Loucy (cell line): ENCODE measurements at regions not wholly inside any gene's neighbourhood (a gene's known extent, or its start where the extent isn't known, plus 50 kb on each side); places are given as distances from the start of the nearest gene placed in this dataset.

Source experiments
- H2AFZ ChIP-seq: fragments of 200-600 bp; sonication (generic); 2 replicates; pipeline ENCODE4 v1.6.0; 2016; ENCODE audit warnings: antibody characterized with exemption, mild to moderate bottlenecking, low read length, moderate library complexity
- H3F3A ChIP-seq: fragments of 200-600 bp; 2 replicates; pipeline ENCODE4 v1.6.0; 2016; ENCODE audit warnings: antibody characterized with exemption, low read depth, mild to moderate bottlenecking
- H3K27me3 ChIP-seq: fragments of 200-600 bp; sonication (generic); 2 replicates; pipeline ENCODE4 v1.6.1; 2014; ENCODE audit warnings: low read length, mild to moderate bottlenecking; ENCODE audit not compliant: insufficient read depth, poor library complexity, severe bottlenecking
- H3K36me3 ChIP-seq: fragments of 200-600 bp; sonication (generic); 2 replicates; pipeline ENCODE4 v1.6.1; 2016; ENCODE audit warnings: low read length; ENCODE audit not compliant: insufficient read depth
- H3K4me1 ChIP-seq: fragments of 200-600 bp; sonication (generic); 2 replicates; pipeline ENCODE4 v1.5.1; 2014; ENCODE audit warnings: low read length, mild to moderate bottlenecking; ENCODE audit not compliant: insufficient read depth, poor library complexity, severe bottlenecking
- H3K4me2 ChIP-seq: fragments of 200-600 bp; sonication (generic); 2 replicates; pipeline ENCODE4 v1.6.0; 2014; ENCODE audit warnings: antibody characterized with exemption, low read length, low read depth, mild to moderate bottlenecking; ENCODE audit not compliant: poor library complexity, severe bottlenecking
- H3K4me3 ChIP-seq: fragments of 200-600 bp; sonication (generic); 2 replicates; pipeline ENCODE4 v1.5.1; 2014; ENCODE audit warnings: low read length, mild to moderate bottlenecking, mixed read lengths; ENCODE audit not compliant: poor library complexity, severe bottlenecking
- H3K79me2 ChIP-seq: fragments of 200-600 bp; sonication (generic); 2 replicates; pipeline ENCODE4 v1.6.1; 2014; ENCODE audit warnings: low read length; ENCODE audit not compliant: insufficient read depth
- H3K9ac ChIP-seq: fragments of 200-600 bp; sonication (generic); 2 replicates; pipeline ENCODE4 v1.6.0; 2014; ENCODE audit warnings: mild to moderate bottlenecking, low read depth, low read length, moderate library complexity; ENCODE audit not compliant: poor library complexity, severe bottlenecking
- H3K9me2 ChIP-seq: fragments of 200-600 bp; sonication (generic); replicated peaks from 2 replicates; pipeline ENCODE4 v1.6.1; 2016; ENCODE audit warnings: low read depth, low read length, mixed read lengths
- H3K9me3 ChIP-seq: fragments of 200-600 bp; sonication (generic); 2 replicates; pipeline ENCODE4 v1.6.1; 2014; ENCODE audit warnings: mild to moderate bottlenecking, antibody characterized with exemption, low read length, low read depth; ENCODE audit not compliant: insufficient read depth
- H4K20me1 ChIP-seq: fragments of 200-600 bp; sonication (generic); 2 replicates; pipeline ENCODE4 v1.6.0; 2014; ENCODE audit warnings: antibody characterized with exemption, low read length, mild to moderate bottlenecking; ENCODE audit not compliant: insufficient read depth, poor library complexity, severe bottlenecking
- CTCF ChIP-seq: fragments of 200-600 bp; sonication (generic); conservative IDR thresholded peaks from 2 replicates; pipeline ENCODE4 v1.5.1; 2014; ENCODE audit warnings: mild to moderate bottlenecking, antibody characterized with exemption, low read length
- EZH2phosphoT487 ChIP-seq: fragments of 200-600 bp; IDR thresholded peaks from 2 replicates; pipeline ENCODE4 v1.6.1; 2018; ENCODE audit warnings: antibody characterized with exemption, mild to moderate bottlenecking, moderate library complexity, borderline replicate concordance

- H3K4me1 ChIP-seq, result no peaks in the 10 kb centered on the region
- H3K9me3 ChIP-seq, result no peaks in the 10 kb centered on the region
- H2AFZ ChIP-seq, result no peak overlapping the region
- H3K4me2 ChIP-seq, result no peak overlapping the region
- H3F3A ChIP-seq, result no peaks in the 10 kb centered on the region
- no peak overlapping the region for H3K9ac ChIP-seq
- no peak overlapping the region for H3K4me3 ChIP-seq
- no peak for TF ChIP-seq CTCF
- TF ChIP-seq EZH2phosphoT487, result no peak
- no peaks in the 10 kb centered on the region for H3K79me2 ChIP-seq
- no peaks in the 10 kb centered on the region for H3K36me3 ChIP-seq
- no peaks in the 10 kb centered on the region for H4K20me1 ChIP-seq
- no peaks in the 10 kb centered on the region for H3K27me3 ChIP-seq
- H3K9me2 ChIP-seq, result no peaks in the 10 kb centered on the region
Measured at GRCh38 chr7:94212160-94212559, 182.5 kb upstream of the COL1A2 start.

- H3K4me1 ChIP-seq, result no peaks in the 10 kb centered on the region
- no peak overlapping the region for H2AFZ ChIP-seq
- H3K79me2 ChIP-seq, result no peaks in the 10 kb centered on the region
- H3F3A ChIP-seq, result no peaks in the 10 kb centered on the region
- no peaks in the 10 kb centered on the region for H3K36me3 ChIP-seq
- no peak overlapping the region for H3K9ac ChIP-seq
- no peaks in the 10 kb centered on the region for H3K9me2 ChIP-seq
- no peaks in the 10 kb centered on the region for H4K20me1 ChIP-seq
- H3K4me3 ChIP-seq, result no peak overlapping the region
- H3K27me3 ChIP-seq, result no peaks in the 10 kb centered on the region
- TF ChIP-seq CTCF, result no peak
- TF ChIP-seq EZH2phosphoT487, result no peak
- no peak overlapping the region for H3K4me2 ChIP-seq
- no peaks in the 10 kb centered on the region for H3K9me3 ChIP-seq
Measured at GRCh38 chr7:94216944-94217461, 177.7 kb upstream of the COL1A2 start.

GRCh38 chr7:94217766-94218165, 176.9 kb upstream of the COL1A2 start:
- Histone ChIP-seq H3K9ac (no peak overlapping the region), H3K9me3 (no peaks in the 10 kb centered on the region), H2AFZ (no peak overlapping the region), H3K4me3 (no peak overlapping the region), H3F3A (no peaks in the 10 kb centered on the region), H3K4me2 (no peak overlapping the region), H3K27me3 (no peaks in the 10 kb centered on the region), H3K9me2 (no peaks in the 10 kb centered on the region), H4K20me1 (no peaks in the 10 kb centered on the region), H3K36me3 (no peaks in the 10 kb centered on the region), H3K4me1 (no peaks in the 10 kb centered on the region), H3K79me2 (no peaks in the 10 kb centered on the region)
- no peak for TF ChIP-seq EZH2phosphoT487
- TF ChIP-seq CTCF, result no peak
